Keratinocyte (primary cell): ENCODE measurements at regions not wholly inside any gene's neighbourhood (a gene's known extent, or its start where the extent isn't known, plus 50 kb on each side); places are given as distances from the start of the nearest gene placed in this dataset.

Experiments used
- DNase-seq: peaks from one replicate; pipeline ENCODE4 v3.0.0-alpha.2; 2011; ENCODE audit warnings: low read depth, missing footprints, low spot score
- FAIRE-seq: peaks from 2 replicates; lab custom pipeline; 2011; peaks lifted over from hg19 to GRCh38; lab: Jason Lieb, UNC
- H2AFZ ChIP-seq: 2 replicates; pipeline ENCODE4 v1.6.0; 2012; ENCODE audit warnings: low read length, control low read depth, inconsistent platforms; ENCODE audit not compliant: control insufficient read depth
- H3K27ac ChIP-seq: 2 replicates; pipeline ENCODE4 v1.5.1; 2011; ENCODE audit warnings: low read length; ENCODE audit not compliant: control insufficient read depth, insufficient read depth
- H3K27me3 ChIP-seq: 3 replicates; pipeline ENCODE4 v1.6.0; 2011; ENCODE audit warnings: low read length; ENCODE audit not compliant: control insufficient read depth, insufficient read depth; ENCODE audit errors: extremely low read depth
- H3K36me3 ChIP-seq, 2 experiments: 2 replicates in 1 of 2; 3 replicates in 1 of 2; pipeline ENCODE4 v1.5.1; 2011; ENCODE audit warnings: low read length in 2 of 2, mild to moderate bottlenecking in 1 of 2; ENCODE audit not compliant: control insufficient read depth in 2 of 2, insufficient read depth in 2 of 2; ENCODE audit errors: extremely low read depth in 1 of 2
- H3K4me1 ChIP-seq: 3 replicates; pipeline ENCODE4 v1.5.1; 2011; ENCODE audit warnings: low read length; ENCODE audit not compliant: control insufficient read depth, insufficient read depth; ENCODE audit errors: extremely low read depth
- H3K4me2 ChIP-seq: 3 replicates; pipeline ENCODE4 v1.6.0; 2011; ENCODE audit warnings: low read depth, low read length; ENCODE audit not compliant: control insufficient read depth, insufficient read depth; ENCODE audit errors: extremely low read depth
- H3K4me3 ChIP-seq, 3 experiments: fragments of 200-600 bp in 1 of 3; sonication (generic) in 1 of 3; 2 replicates in 2 of 3; 3 replicates in 1 of 3; pipeline ENCODE4 v1.5.1; 2011 to 2016; ENCODE audit warnings: low read length in 3 of 3, mild to moderate bottlenecking in 3 of 3, control low read depth in 2 of 3, inconsistent platforms in 1 of 3, low read depth in 1 of 3, mixed read lengths in 1 of 3, mixed run types in 1 of 3, moderate library complexity in 1 of 3; ENCODE audit not compliant: control insufficient read depth in 2 of 3, insufficient read depth in 2 of 3; ENCODE audit errors: extremely low read depth in 1 of 3
- H3K79me2 ChIP-seq: 2 replicates; pipeline ENCODE4 v1.6.0; 2012; ENCODE audit warnings: low read length; ENCODE audit not compliant: control insufficient read depth, insufficient read depth
- H3K9ac ChIP-seq: 3 replicates; pipeline ENCODE4 v1.6.0; 2011; ENCODE audit warnings: low read length; ENCODE audit not compliant: control insufficient read depth, insufficient read depth; ENCODE audit errors: extremely low read depth
- H3K9me1 ChIP-seq: 3 replicates; pipeline ENCODE4 v1.6.0; 2011; ENCODE audit warnings: low read length; ENCODE audit not compliant: control insufficient read depth, insufficient read depth; ENCODE audit errors: extremely low read depth
- H3K9me3 ChIP-seq: 2 replicates; pipeline ENCODE4 v1.5.1; 2012; ENCODE audit warnings: low read depth, low read length; ENCODE audit not compliant: control insufficient read depth
- H4K20me1 ChIP-seq: 3 replicates; pipeline ENCODE4 v1.6.0; 2011; ENCODE audit warnings: low read length; ENCODE audit not compliant: control insufficient read depth, insufficient read depth; ENCODE audit errors: extremely low read depth
- CTCF ChIP-seq, 3 experiments: IDR thresholded peaks in 1 of 3; conservative IDR thresholded peaks in 1 of 3; optimal IDR thresholded peaks in 1 of 3; 2 replicates in 2 of 3; 3 replicates in 1 of 3; pipeline versions ENCODE3 to v1.5.1; 2011; ENCODE audit warnings: low read length in 3 of 3, mild to moderate bottlenecking in 3 of 3, moderate library complexity in 2 of 3, control low read depth in 1 of 3, inconsistent platforms in 1 of 3; ENCODE audit not compliant: insufficient read depth in 2 of 3; ENCODE audit errors: extremely low read depth in 1 of 3
- EZH2 ChIP-seq: IDR thresholded peaks from one replicate; pipeline ENCODE4 v1.6.1; 2012; ENCODE audit warnings: inconsistent platforms, mild to moderate bottlenecking, low read length, moderate library complexity
- dilution Hi-C: fragments of 300-500 bp; cut with MboI; formaldehyde crosslinking; loops from one replicate; pipeline ENCODE4 v1.7.0; 2020; ENCODE audit warnings: low sequenced_read_pairs; ENCODE audit not compliant: extremely low pct_ligation_motif_present

- no peaks in the 10 kb centered on the region for H3K79me2 ChIP-seq
- H3K4me3 ChIP-seq: no peak overlapping the region
- no peak overlapping the region for H3K9ac ChIP-seq
- H3K27me3 ChIP-seq: no peaks in the 10 kb centered on the region
- H3K9me3 ChIP-seq: peaks cover 13% of the 10 kb centered on the region
- H3K4me1 ChIP-seq: no peaks in the 10 kb centered on the region
- H3K36me3 ChIP-seq: no peaks in the 10 kb centered on the region
- no peak overlapping the region for H3K27ac ChIP-seq
- no peaks in the 10 kb centered on the region for H3K9me1 ChIP-seq
- FAIRE-seq (no peak), DNase-seq (no peak)
- no peaks in the 10 kb centered on the region for H4K20me1 ChIP-seq
- TF ChIP-seq CTCF (optimal IDR thresholded peaks at IDR 0.05 in 1 of 3, IDR thresholded peaks at IDR 0.05 in 1 of 3, conservative IDR thresholded peaks at IDR 0.05 in 1 of 3; ENCODE audit: extremely low read depth in 1 of 3, insufficient read depth in 2 of 3, low read length in 3 of 3) (no peak), EZH2 (no peak)
- no peak overlapping the region for H3K4me2 ChIP-seq
- dilution Hi-C loops: no loop called here
- H2AFZ ChIP-seq: no peak overlapping the region
Measured at GRCh38 chr22:48975886-48976285, 851.8 kb downstream of the BRD1 start.

GRCh38 chr22:48975316-48975741 is 852.3 kb downstream of the BRD1 start:
- Histone ChIP-seq H3K79me2 (no peaks in the 10 kb centered on the region), H4K20me1 (no peaks in the 10 kb centered on the region), H3K9ac (no peak overlapping the region), H3K27me3 (no peaks in the 10 kb centered on the region), H3K9me3 (peaks cover 13% of the 10 kb centered on the region), H3K4me2 (no peak overlapping the region), H3K36me3 (no peaks in the 10 kb centered on the region), H3K4me1 (no peaks in the 10 kb centered on the region), H2AFZ (no peak overlapping the region), H3K27ac (no peak overlapping the region), H3K4me3 (no peak overlapping the region), H3K9me1 (no peaks in the 10 kb centered on the region)
- TF ChIP-seq EZH2: no peak
- TF ChIP-seq CTCF (optimal IDR thresholded peaks at IDR 0.05 in 1 of 3, IDR thresholded peaks at IDR 0.05 in 1 of 3, conservative IDR thresholded peaks at IDR 0.05 in 1 of 3; ENCODE audit: extremely low read depth in 1 of 3, insufficient read depth in 2 of 3, low read length in 3 of 3): no peak
- FAIRE-seq (no peak), DNase-seq (no peak)
- dilution Hi-C loops: no loop called here
